ENCODE measurements at regions not wholly inside any gene's neighbourhood (a gene's known extent, or its start where the extent isn't known, plus 50 kb on each side); places are given as distances from the start of the nearest gene placed in this dataset.

DNA sequence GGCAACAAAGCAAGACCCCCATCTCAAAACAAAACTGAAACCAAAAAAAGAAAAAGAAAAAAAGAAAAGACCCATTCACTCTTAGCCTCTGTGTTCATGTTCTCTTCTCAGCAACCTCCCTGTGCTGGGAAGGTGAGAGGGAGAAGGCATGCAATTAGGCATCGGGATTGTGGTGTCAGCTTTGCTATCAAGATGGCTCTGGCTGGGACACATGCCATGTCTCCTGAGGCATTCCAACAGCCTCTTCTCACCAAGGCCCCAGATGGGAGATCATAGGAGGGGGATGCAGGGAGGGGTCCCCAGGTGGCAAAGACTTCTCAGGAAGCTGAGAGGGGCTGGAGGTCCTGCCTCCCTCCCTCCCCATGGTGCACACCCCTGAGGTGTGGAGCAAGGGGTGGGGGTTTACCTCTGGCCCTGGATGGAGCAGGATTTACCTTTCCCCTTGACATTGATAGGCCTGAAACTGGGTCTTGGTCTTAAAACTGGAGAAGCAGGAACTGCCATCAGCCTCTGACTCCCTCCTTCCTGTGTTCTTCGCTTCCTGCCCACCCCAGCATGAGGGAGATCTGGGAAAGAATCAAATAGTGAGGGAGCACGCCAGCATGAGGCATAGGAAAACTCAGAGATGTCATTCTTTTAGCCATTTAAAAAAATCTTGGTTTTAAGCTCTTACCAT lies 96.2 kb upstream of the DUSP5 start:
- TF ChIP-seq, protein P1, sequence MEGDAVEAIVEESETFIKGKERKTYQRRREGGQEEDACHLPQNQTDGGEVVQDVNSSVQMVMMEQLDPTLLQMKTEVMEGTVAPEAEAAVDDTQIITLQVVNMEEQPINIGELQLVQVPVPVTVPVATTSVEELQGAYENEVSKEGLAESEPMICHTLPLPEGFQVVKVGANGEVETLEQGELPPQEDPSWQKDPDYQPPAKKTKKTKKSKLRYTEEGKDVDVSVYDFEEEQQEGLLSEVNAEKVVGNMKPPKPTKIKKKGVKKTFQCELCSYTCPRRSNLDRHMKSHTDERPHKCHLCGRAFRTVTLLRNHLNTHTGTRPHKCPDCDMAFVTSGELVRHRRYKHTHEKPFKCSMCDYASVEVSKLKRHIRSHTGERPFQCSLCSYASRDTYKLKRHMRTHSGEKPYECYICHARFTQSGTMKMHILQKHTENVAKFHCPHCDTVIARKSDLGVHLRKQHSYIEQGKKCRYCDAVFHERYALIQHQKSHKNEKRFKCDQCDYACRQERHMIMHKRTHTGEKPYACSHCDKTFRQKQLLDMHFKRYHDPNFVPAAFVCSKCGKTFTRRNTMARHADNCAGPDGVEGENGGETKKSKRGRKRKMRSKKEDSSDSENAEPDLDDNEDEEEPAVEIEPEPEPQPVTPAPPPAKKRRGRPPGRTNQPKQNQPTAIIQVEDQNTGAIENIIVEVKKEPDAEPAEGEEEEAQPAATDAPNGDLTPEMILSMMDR (IDR thresholded peaks at IDR 0.05 in 2 of 3, conservative IDR thresholded peaks at IDR 0.05 in 1 of 3; ENCODE audit: control insufficient read depth in 2 of 3, extremely low read depth in 1 of 3, insufficient read depth in 1 of 3, low read depth in 3 of 3, low read length in 3 of 3), result no peak
- TF ChIP-seq EP300 (IDR thresholded peaks at IDR 0.05; ENCODE audit: borderline replicate concordance in 1 of 2, control insufficient read depth in 1 of 2, low read depth in 2 of 2, low read length in 2 of 2) (no peak), RAD21 (IDR thresholded peaks at IDR 0.05; ENCODE audit: insufficient read depth, low read depth, low read length) (no peak), MYC (IDR thresholded peaks at IDR 0.05; ENCODE audit: insufficient read depth, insufficient read length, insufficient replicate concordance, low read length, severe bottlenecking) (no peak), CHD4 (IDR thresholded peaks at IDR 0.05) (no peak), CEBPB (IDR thresholded peaks at IDR 0.05; ENCODE audit: borderline replicate concordance in 1 of 2, low read depth in 2 of 2, low read length in 2 of 2) (no peak), GABPA (IDR thresholded peaks at IDR 0.05; ENCODE audit: low read depth) (no peak), ZNF274 (IDR thresholded peaks at IDR 0.05; ENCODE audit: insufficient read depth, insufficient read length) (no peak)
- TF ChIP-seq, protein P2, sequence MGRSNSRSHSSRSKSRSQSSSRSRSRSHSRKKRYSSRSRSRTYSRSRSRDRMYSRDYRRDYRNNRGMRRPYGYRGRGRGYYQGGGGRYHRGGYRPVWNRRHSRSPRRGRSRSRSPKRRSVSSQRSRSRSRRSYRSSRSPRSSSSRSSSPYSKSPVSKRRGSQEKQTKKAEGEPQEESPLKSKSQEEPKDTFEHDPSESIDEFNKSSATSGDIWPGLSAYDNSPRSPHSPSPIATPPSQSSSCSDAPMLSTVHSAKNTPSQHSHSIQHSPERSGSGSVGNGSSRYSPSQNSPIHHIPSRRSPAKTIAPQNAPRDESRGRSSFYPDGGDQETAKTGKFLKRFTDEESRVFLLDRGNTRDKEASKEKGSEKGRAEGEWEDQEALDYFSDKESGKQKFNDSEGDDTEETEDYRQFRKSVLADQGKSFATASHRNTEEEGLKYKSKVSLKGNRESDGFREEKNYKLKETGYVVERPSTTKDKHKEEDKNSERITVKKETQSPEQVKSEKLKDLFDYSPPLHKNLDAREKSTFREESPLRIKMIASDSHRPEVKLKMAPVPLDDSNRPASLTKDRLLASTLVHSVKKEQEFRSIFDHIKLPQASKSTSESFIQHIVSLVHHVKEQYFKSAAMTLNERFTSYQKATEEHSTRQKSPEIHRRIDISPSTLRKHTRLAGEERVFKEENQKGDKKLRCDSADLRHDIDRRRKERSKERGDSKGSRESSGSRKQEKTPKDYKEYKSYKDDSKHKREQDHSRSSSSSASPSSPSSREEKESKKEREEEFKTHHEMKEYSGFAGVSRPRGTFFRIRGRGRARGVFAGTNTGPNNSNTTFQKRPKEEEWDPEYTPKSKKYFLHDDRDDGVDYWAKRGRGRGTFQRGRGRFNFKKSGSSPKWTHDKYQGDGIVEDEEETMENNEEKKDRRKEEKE (IDR thresholded peaks at IDR 0.05), result no peak
